ENCODE measurements at regions not wholly inside any gene's neighbourhood (a gene's known extent, or its start where the extent isn't known, plus 50 kb on each side); places are given as distances from the start of the nearest gene placed in this dataset.

- TF ChIP-seq TAF1 (IDR thresholded peaks at IDR 0.05; ENCODE audit: borderline replicate concordance, low read depth, low read length) = no peak
- TF ChIP-seq POLR2A (IDR thresholded peaks at IDR 0.05; ENCODE audit: low read depth, low read length) = no peak
- no peak for TF ChIP-seq POLR2AphosphoS5 (IDR thresholded peaks at IDR 0.05; ENCODE audit: low read depth, low read length)
- no peak for FAIRE-seq
- DNase-seq (ENCODE audit: insufficient read length) = no peak
Measured at GRCh38 chr3:182252802-182253201, 540.5 kb upstream of the ATP11B start.

- TF ChIP-seq POLR2A (IDR thresholded peaks at IDR 0.05; ENCODE audit: low read depth, low read length) (no peak), POLR2AphosphoS5 (IDR thresholded peaks at IDR 0.05; ENCODE audit: low read depth, low read length) (no peak), TAF1 (IDR thresholded peaks at IDR 0.05; ENCODE audit: borderline replicate concordance, low read depth, low read length) (no peak)
- no peak for DNase-seq (ENCODE audit: insufficient read length)
- FAIRE-seq = no peak
Measured at GRCh38 chr3:182255158-182255557, 538.1 kb upstream of the ATP11B start.

GRCh38 chr3:182257361-182257760 lies 535.9 kb upstream of the ATP11B start:
- TF ChIP-seq POLR2AphosphoS5 (IDR thresholded peaks at IDR 0.05; ENCODE audit: low read depth, low read length) (no peak), POLR2A (IDR thresholded peaks at IDR 0.05; ENCODE audit: low read depth, low read length) (no peak), TAF1 (IDR thresholded peaks at IDR 0.05; ENCODE audit: borderline replicate concordance, low read depth, low read length) (no peak)
- no peak for FAIRE-seq

GRCh38 chr3:182258538-182259177 lies 534.6 kb upstream of the ATP11B start:
- no peak for DNase-seq (ENCODE audit: insufficient read length)
- no peak for FAIRE-seq
- TF ChIP-seq POLR2A (IDR thresholded peaks at IDR 0.05; ENCODE audit: low read depth, low read length) (no peak), TAF1 (IDR thresholded peaks at IDR 0.05; ENCODE audit: borderline replicate concordance, low read depth, low read length) (no peak), POLR2AphosphoS5 (IDR thresholded peaks at IDR 0.05; ENCODE audit: low read depth, low read length) (no peak)

More at GRCh38 chr3:182257361-182257760, 535.9 kb upstream of the ATP11B start:
- DNase-seq (ENCODE audit: insufficient read length) = no peak

GRCh38 chr3:182259579-182259978 lies 533.7 kb upstream of the ATP11B start:
- FAIRE-seq (no peak), DNase-seq (ENCODE audit: insufficient read length) (no peak)
- TF ChIP-seq POLR2AphosphoS5 (IDR thresholded peaks at IDR 0.05; ENCODE audit: low read depth, low read length) (no peak), POLR2A (IDR thresholded peaks at IDR 0.05; ENCODE audit: low read depth, low read length) (no peak), TAF1 (IDR thresholded peaks at IDR 0.05; ENCODE audit: borderline replicate concordance, low read depth, low read length) (no peak)

GRCh38 chr3:182261041-182261440 lies 532.3 kb upstream of the ATP11B start:
- FAIRE-seq (no peak), DNase-seq (ENCODE audit: insufficient read length) (no peak)
- TF ChIP-seq POLR2A (IDR thresholded peaks at IDR 0.05; ENCODE audit: low read depth, low read length) = no peak
- TF ChIP-seq POLR2AphosphoS5 (IDR thresholded peaks at IDR 0.05; ENCODE audit: low read depth, low read length) = no peak
- TF ChIP-seq TAF1 (IDR thresholded peaks at IDR 0.05; ENCODE audit: borderline replicate concordance, low read depth, low read length) = no peak

- TF ChIP-seq TAF1 (IDR thresholded peaks at IDR 0.05; ENCODE audit: borderline replicate concordance, low read depth, low read length) = no peak
- DNase-seq (ENCODE audit: insufficient read length) (no peak), FAIRE-seq (no peak)
Measured at GRCh38 chr3:182268711-182269110, 524.6 kb upstream of the ATP11B start.

GRCh38 chr3:182276512-182276911 lies 516.8 kb upstream of the ATP11B start:
- no peak for FAIRE-seq
- TF ChIP-seq POLR2A (IDR thresholded peaks at IDR 0.05; ENCODE audit: low read depth, low read length) = no peak
- no peak for TF ChIP-seq TAF1 (IDR thresholded peaks at IDR 0.05; ENCODE audit: borderline replicate concordance, low read depth, low read length)
- no peak for TF ChIP-seq POLR2AphosphoS5 (IDR thresholded peaks at IDR 0.05; ENCODE audit: low read depth, low read length)
- DNase-seq (ENCODE audit: insufficient read length) = no peak

GRCh38 chr3:182284793-182285192 lies 508.5 kb upstream of the ATP11B start:
- FAIRE-seq = no peak
- no peak for TF ChIP-seq POLR2A (IDR thresholded peaks at IDR 0.05; ENCODE audit: low read depth, low read length)
- no peak for TF ChIP-seq POLR2AphosphoS5 (IDR thresholded peaks at IDR 0.05; ENCODE audit: low read depth, low read length)
- TF ChIP-seq TAF1 (IDR thresholded peaks at IDR 0.05; ENCODE audit: borderline replicate concordance, low read depth, low read length) = no peak
- DNase-seq (ENCODE audit: insufficient read length) = no peak

GRCh38 chr3:182292591-182292990 lies 500.7 kb upstream of the ATP11B start:
- TF ChIP-seq TAF1 (IDR thresholded peaks at IDR 0.05; ENCODE audit: borderline replicate concordance, low read depth, low read length) = no peak
- TF ChIP-seq POLR2A (IDR thresholded peaks at IDR 0.05; ENCODE audit: low read depth, low read length) = no peak
- no peak for TF ChIP-seq POLR2AphosphoS5 (IDR thresholded peaks at IDR 0.05; ENCODE audit: low read depth, low read length)
- FAIRE-seq = no peak

GRCh38 chr3:182294256-182294655 lies 499.0 kb upstream of the ATP11B start:
- TF ChIP-seq TAF1 (IDR thresholded peaks at IDR 0.05; ENCODE audit: borderline replicate concordance, low read depth, low read length) (no peak), POLR2AphosphoS5 (IDR thresholded peaks at IDR 0.05; ENCODE audit: low read depth, low read length) (no peak), POLR2A (IDR thresholded peaks at IDR 0.05; ENCODE audit: low read depth, low read length) (no peak)
- no peak for FAIRE-seq
- DNase-seq (ENCODE audit: insufficient read length) = no peak

More at GRCh38 chr3:182292591-182292990, 500.7 kb upstream of the ATP11B start:
- DNase-seq (ENCODE audit: insufficient read length) = no peak

- TF ChIP-seq POLR2AphosphoS5 (IDR thresholded peaks at IDR 0.05; ENCODE audit: low read depth, low read length) = no peak
- no peak for TF ChIP-seq POLR2A (IDR thresholded peaks at IDR 0.05; ENCODE audit: low read depth, low read length)
- no peak for TF ChIP-seq TAF1 (IDR thresholded peaks at IDR 0.05; ENCODE audit: borderline replicate concordance, low read depth, low read length)
- no peak for FAIRE-seq
- DNase-seq (ENCODE audit: insufficient read length) = no peak
Measured at GRCh38 chr3:182294696-182295095, 498.6 kb upstream of the ATP11B start.

Measured in GM12892 (cell line).